ENCODE measurements at regions not wholly inside any gene's neighbourhood (a gene's known extent, or its start where the extent isn't known, plus 50 kb on each side); places are given as distances from the start of the nearest gene placed in this dataset.
"Not testable (repeated sequence)": the region's sequence is repeated elsewhere in the genome, so short reads cannot be mapped to it uniquely, and the experiment has no call there.

GRCh38 chr4:1521821-1522361, 115.6 kb upstream of the NKX1-1 start:
- H3K9me3 Mint-ChIP-seq = peaks cover 10% of the 10 kb centered on the region
- Histone ChIP-seq H3F3A (ENCODE audit: low read depth) (peaks cover 9% of the 10 kb centered on the region), H3K9ac (no peak overlapping the region), H4K20me1 (ENCODE audit: low read depth) (no peaks in the 10 kb centered on the region), H3K27me3 (peaks cover 69% of the 10 kb centered on the region), H3K27ac (no peak overlapping the region), H3K9me3 (ENCODE audit: low read depth) (no peaks in the 10 kb centered on the region), H3K79me2 (ENCODE audit: low read depth) (no peaks in the 10 kb centered on the region), H3K36me3 (no peaks in the 10 kb centered on the region), H3K4me2 (peak overlapping the region; percentile 43), H3K4me3 (no peak overlapping the region), H3K4me1 (no peaks in the 10 kb centered on the region), H2AFZ (replicated peaks) (no peak overlapping the region)
- H3K27me3 Mint-ChIP-seq (ENCODE audit: insufficient read depth, low read depth) = peaks cover 25% of the 10 kb centered on the region
- H3K4me1 Mint-ChIP-seq = peaks cover 17% of the 10 kb centered on the region
- DNase-seq (ENCODE audit: low spot score) = no peak
- TF ChIP-seq EZH2 (IDR thresholded peaks at IDR 0.05) (no peak), EZH2phosphoT487 (IDR thresholded peaks at IDR 0.05) (no peak), CTCF (IDR thresholded peaks at IDR 0.05) (no peak)
- H3K27ac Mint-ChIP-seq = no peak overlapping the region
- no peak overlapping the region for H3K4me3 Mint-ChIP-seq
- H3K36me3 Mint-ChIP-seq = no peaks in the 10 kb centered on the region

GRCh38 chr4:1520795-1521576, 114.7 kb upstream of the NKX1-1 start:
- not testable (repeated sequence) for H3K4me1 ChIP-seq; H3K9ac ChIP-seq; H3F3A ChIP-seq (ENCODE audit: low read depth); H4K20me1 ChIP-seq (ENCODE audit: low read depth); H3K36me3 ChIP-seq; H3K79me2 ChIP-seq (ENCODE audit: low read depth); H3K36me3 Mint-ChIP-seq; H3K27ac ChIP-seq; H3K9me3 ChIP-seq (ENCODE audit: low read depth)
- peak; percentile 55 for TF ChIP-seq EZH2 (IDR thresholded peaks at IDR 0.05)
- H3K9me3 Mint-ChIP-seq = peaks cover 10% of the 10 kb centered on the region
- H3K27me3 Mint-ChIP-seq (ENCODE audit: insufficient read depth, low read depth) = peaks cover 31% of the 10 kb centered on the region
- peak overlapping the region; percentile 14 for H2AFZ ChIP-seq (replicated peaks)
- peak overlapping the region; percentile 57 for H3K27ac Mint-ChIP-seq
- DNase-seq (ENCODE audit: low spot score) = peak; percentile 76
- H3K4me2 ChIP-seq = peak overlapping the region; percentile 43
- H3K27me3 ChIP-seq = peaks cover 62% of the 10 kb centered on the region
- peak overlapping the region; percentile 72 for H3K4me3 Mint-ChIP-seq
- peak overlapping the region; percentile 15 for H3K4me3 ChIP-seq
- H3K4me1 Mint-ChIP-seq = peaks cover 21% of the 10 kb centered on the region

- Histone ChIP-seq H3K27ac (no peak overlapping the region), H3K36me3 (no peaks in the 10 kb centered on the region), H3K4me1 (no peaks in the 10 kb centered on the region), H3K9me3 (ENCODE audit: low read depth) (no peaks in the 10 kb centered on the region), H3K27me3 (peaks cover 56% of the 10 kb centered on the region), H4K20me1 (ENCODE audit: low read depth) (no peaks in the 10 kb centered on the region), H3F3A (ENCODE audit: low read depth) (peaks cover 9% of the 10 kb centered on the region), H3K4me3 (no peak overlapping the region), H3K9ac (no peak overlapping the region), H2AFZ (replicated peaks) (no peak overlapping the region), H3K4me2 (peak overlapping the region; percentile 18), H3K79me2 (ENCODE audit: low read depth) (no peaks in the 10 kb centered on the region)
- Mint-ChIP-seq H3K9me3 (peaks cover 4% of the 10 kb centered on the region), H3K27ac (peak overlapping the region; percentile 96), H3K4me3 (peak overlapping the region; percentile 71), H3K4me1 (peaks cover 21% of the 10 kb centered on the region), H3K27me3 (ENCODE audit: insufficient read depth, low read depth) (peaks cover 26% of the 10 kb centered on the region), H3K36me3 (no peaks in the 10 kb centered on the region)
- DNase-seq (ENCODE audit: low spot score) = no peak
- TF ChIP-seq EZH2phosphoT487 (IDR thresholded peaks at IDR 0.05) (no peak), EZH2 (IDR thresholded peaks at IDR 0.05) (no peak), CTCF (IDR thresholded peaks at IDR 0.05) (no peak)
These were observed 113.8 kb upstream of the NKX1-1 start for GRCh38 chr4:1519787-1520661.

Data from neural progenitor cell (in vitro differentiated cells).